GM12872 (cell line): ENCODE measurements at regions not wholly inside any gene's neighbourhood (a gene's known extent, or its start where the extent isn't known, plus 50 kb on each side); places are given as distances from the start of the nearest gene placed in this dataset.

ENCODE experiments used
- TF ChIP-seq, protein P1 (sequence below): IDR thresholded peaks from 3 replicates; pipeline ENCODE4 v1.5.1; 2011; ENCODE audit warnings: low read depth, mild to moderate bottlenecking, low read length, moderate library complexity; ENCODE audit not compliant: insufficient read depth

DNA sequence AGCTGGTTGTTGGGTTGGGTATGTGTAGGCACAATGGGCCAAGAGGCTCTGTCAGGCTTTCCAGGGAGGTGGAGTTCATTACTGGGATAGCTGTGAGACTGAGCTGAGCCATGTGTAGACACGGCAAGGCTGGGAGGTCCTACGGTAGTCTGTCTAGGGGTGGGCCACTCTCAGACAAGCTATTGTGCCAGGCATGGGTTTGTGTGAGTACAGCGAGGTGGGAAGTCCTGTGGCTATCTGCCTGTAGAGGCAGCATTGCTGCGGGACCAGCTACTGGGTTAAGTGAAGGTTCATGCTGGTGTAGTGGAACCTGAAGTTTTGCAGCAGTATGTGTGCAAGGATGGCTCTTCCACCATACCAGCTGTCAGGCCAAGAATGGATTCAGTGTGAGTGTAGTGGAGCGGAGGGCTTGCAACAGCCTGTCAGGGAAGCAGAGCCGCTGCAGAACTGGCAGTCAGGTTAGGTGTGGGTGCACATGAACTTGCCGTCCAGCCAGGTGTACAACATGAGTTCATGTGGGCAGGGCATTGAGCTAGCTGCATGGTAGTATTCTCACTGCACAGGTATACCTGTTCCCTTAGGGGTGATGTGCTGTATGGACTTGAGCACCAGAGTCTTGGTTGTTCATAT, 78.0 kb upstream of the CENPW start:
- TF ChIP-seq, protein P1, sequence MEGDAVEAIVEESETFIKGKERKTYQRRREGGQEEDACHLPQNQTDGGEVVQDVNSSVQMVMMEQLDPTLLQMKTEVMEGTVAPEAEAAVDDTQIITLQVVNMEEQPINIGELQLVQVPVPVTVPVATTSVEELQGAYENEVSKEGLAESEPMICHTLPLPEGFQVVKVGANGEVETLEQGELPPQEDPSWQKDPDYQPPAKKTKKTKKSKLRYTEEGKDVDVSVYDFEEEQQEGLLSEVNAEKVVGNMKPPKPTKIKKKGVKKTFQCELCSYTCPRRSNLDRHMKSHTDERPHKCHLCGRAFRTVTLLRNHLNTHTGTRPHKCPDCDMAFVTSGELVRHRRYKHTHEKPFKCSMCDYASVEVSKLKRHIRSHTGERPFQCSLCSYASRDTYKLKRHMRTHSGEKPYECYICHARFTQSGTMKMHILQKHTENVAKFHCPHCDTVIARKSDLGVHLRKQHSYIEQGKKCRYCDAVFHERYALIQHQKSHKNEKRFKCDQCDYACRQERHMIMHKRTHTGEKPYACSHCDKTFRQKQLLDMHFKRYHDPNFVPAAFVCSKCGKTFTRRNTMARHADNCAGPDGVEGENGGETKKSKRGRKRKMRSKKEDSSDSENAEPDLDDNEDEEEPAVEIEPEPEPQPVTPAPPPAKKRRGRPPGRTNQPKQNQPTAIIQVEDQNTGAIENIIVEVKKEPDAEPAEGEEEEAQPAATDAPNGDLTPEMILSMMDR, result no peak

DNA sequence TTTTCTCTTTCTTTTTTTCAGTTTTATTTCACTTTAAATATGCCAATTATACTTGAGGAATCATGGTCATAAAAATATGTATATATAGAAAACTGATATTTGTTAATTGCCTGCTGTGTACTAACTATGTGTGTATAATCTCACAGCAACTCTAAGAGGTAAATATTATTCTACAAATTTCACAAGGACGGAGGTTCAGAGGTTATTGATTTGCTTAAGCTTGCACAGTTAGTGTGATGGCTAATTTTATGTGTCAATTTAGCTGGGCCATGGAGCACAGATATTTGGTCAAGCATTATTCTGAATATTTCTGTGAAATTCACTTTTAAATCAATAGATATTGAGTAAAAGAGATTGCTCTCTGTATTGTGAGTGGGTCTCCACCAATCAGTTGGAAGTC, 75.7 kb upstream of the CENPW start:
- TF ChIP-seq, protein P1, result no peak

DNA sequence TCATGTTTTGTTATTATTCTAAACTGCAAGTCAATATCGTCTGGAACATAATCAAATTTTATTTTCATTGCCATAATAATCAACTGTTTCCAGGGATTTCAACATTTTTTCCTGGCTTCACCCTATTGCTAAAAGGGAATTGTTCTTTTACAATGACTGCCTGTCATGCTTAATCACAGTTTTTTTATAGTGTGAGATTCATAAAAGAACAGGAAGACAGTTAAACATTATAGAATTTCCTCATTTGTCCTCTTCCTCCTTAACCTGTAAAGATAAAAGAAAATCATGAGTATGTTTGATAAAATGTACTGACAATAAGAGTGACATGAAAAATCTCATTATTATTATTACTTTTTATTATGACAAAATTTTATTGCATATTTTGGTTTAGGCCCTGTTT, 73.3 kb upstream of the CENPW start:
- TF ChIP-seq, protein P1, result no peak

- TF ChIP-seq, protein P1, result no peak
Observed at GRCh38 chr6:126267626-126268025, 72.3 kb upstream of the CENPW start.

DNA sequence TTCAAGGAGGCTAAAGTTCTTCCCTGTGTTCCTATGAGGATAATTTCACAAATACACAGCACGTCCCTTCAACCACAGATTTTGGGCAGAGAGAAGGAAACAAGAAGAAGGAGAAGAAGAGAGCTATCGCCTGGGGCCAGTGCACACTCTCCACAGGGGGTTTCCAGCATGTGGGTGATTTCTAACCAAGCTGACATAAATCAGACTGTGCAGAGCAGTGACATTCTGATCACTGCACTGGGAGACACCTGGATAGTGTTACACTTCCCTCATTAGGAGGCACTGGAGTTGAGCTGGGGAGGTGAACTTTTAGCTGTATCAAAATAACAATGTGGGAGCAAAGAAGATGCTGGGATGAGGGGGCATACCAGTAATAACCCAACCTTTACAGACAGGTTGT, 71.8 kb upstream of the CENPW start:
- TF ChIP-seq, protein P1, result no peak

DNA sequence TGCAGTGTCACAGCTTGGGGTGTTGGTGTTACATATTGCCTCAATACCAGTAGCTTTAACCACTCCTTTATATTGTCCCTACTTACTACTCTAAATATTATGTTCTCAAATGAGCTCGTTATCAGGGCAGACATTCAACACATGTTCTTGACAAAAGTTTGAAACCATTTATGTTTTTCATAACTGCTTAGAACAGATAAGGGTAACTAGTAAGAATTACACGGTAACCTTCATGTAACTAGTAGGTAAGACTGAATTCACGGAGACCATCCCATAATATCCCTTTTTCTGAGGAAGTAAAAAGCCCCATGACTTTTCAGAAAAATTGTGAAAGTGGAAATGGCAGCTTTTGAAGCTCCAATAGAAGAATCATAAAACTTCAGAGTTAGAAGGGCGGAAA, 59.6 kb upstream of the CENPW start:
- TF ChIP-seq, protein P1, result no peak

DNA sequence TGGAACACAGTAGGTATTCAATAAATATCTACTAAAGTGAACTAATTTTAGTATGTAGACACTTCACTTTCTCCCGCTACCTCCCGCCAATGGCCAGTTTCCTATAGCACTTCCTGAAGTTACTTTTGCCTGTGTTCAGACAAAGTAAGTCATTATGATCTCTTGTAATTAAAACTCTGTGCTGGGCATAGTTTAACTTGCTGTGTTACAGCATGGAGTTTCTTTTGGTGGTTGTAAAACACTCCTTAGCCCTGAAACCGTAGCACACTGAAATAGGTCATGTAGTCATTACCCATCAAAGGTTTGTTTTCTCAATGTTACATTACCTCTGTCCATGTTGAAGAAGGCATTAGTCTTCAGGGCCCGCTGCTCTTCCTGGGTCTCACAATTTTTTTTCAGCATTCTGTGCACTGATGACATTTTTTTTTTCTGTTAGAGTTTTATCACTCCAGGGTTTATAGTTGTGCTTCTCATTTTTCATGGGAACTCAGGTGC, 54.0 kb upstream of the CENPW start:
- TF ChIP-seq, protein P1, result no peak
